Caco-2 (cell line): ENCODE measurements at regions not wholly inside any gene's neighbourhood (a gene's known extent, or its start where the extent isn't known, plus 50 kb on each side); places are given as distances from the start of the nearest gene placed in this dataset.

ENCODE experiments used
- BruUV-seq: library from RNA; stranded (reverse); fragments of 400-500 nt; replicated peaks from 2 replicates; lab custom pipeline; 2021; lab: Mats Ljungman, UMichigan
- CTCF ChIA-PET: fragments of 300-600 bp; sonication (Branson Sonifier 250); formaldehyde crosslinking; loops from one replicate; lab custom pipeline; 2022; ENCODE audit warnings: antibody characterized with exemption; lab: Charles Lee
- POLR2A ChIA-PET: fragments of 300-600 bp; sonication (Branson Sonifier 250); formaldehyde crosslinking; loops from one replicate; lab custom pipeline; 2022; ENCODE audit warnings: antibody characterized with exemption; lab: Charles Lee
- DNase-seq, 2 experiments: peaks; one replicate each; pipeline versions ENCODE4 v3.0.0 to v3.0.0-alpha.2; 2020 to 2022
- H3K27me3 ChIP-seq: replicated peaks from 2 replicates; pipeline ENCODE4 v1.6.0; 2011; ENCODE audit warnings: low read length; ENCODE audit not compliant: control insufficient read depth, insufficient read depth
- H3K36me3 ChIP-seq: 2 replicates; pipeline ENCODE4 v1.5.1; 2011; ENCODE audit warnings: low read length; ENCODE audit not compliant: control insufficient read depth, insufficient read depth
- H3K4me1 ChIP-seq: fragments of 250-450 bp; sonication (Bioruptor Pico); 2 replicates; pipeline ENCODE4 v1.5.1; 2020; ENCODE audit warnings: mild to moderate bottlenecking
- H3K4me3 ChIP-seq: 2 replicates; pipeline ENCODE4 v1.5.1; 2011; ENCODE audit warnings: low read depth, mild to moderate bottlenecking, control low read depth, low read length
- H3K9me3 ChIP-seq: fragments of 250-450 bp; sonication (Bioruptor Pico); 2 replicates; pipeline ENCODE4 v1.5.1; 2020; ENCODE audit warnings: mild to moderate bottlenecking, moderate library complexity
- H3K27ac Mint-ChIP-seq: one replicate; pipeline ENCODE4 v1.8.0; 2022; ENCODE audit warnings: mixed read lengths; ENCODE audit not compliant: unreplicated experiment
- H3K27me3 Mint-ChIP-seq: one replicate; pipeline ENCODE4 v1.8.0; 2022; ENCODE audit warnings: mixed read lengths; ENCODE audit not compliant: insufficient read depth, unreplicated experiment
- H3K36me3 Mint-ChIP-seq: one replicate; pipeline ENCODE4 v1.8.0; 2022; ENCODE audit warnings: mild to moderate bottlenecking, mixed read lengths; ENCODE audit not compliant: insufficient read depth, unreplicated experiment
- H3K4me1 Mint-ChIP-seq: one replicate; pipeline ENCODE4 v1.8.0; 2022; ENCODE audit warnings: low read depth, mixed read lengths; ENCODE audit not compliant: unreplicated experiment
- H3K4me3 Mint-ChIP-seq: one replicate; pipeline ENCODE4 v1.8.0; 2022; ENCODE audit warnings: mild to moderate bottlenecking, moderate library complexity, mixed read lengths; ENCODE audit not compliant: unreplicated experiment
- H3K9me3 Mint-ChIP-seq: one replicate; pipeline ENCODE4 v1.8.0; 2022; ENCODE audit warnings: mixed read lengths; ENCODE audit not compliant: unreplicated experiment
- intact Hi-C: fragments of 100-400 bp; cut with micrococcal nuclease; formaldehyde crosslinking; loops from one replicate; pipeline ENCODE4 v1.10.0; 2022; ENCODE audit not compliant: unreplicated experiment
- TF ChIP-seq, protein P1 (sequence below), 2 experiments: fragments of 200-600 bp in 1 of 2; IDR thresholded peaks; 1 replicate in 1 of 2; 2 replicates in 1 of 2; pipeline versions ENCODE4 v1.5.1 to v1.8.0; 2011 to 2022; ENCODE audit warnings: antibody characterized with exemption in 1 of 2, control low read depth in 1 of 2, inconsistent platforms in 1 of 2, low read depth in 1 of 2, low read length in 1 of 2, mild to moderate bottlenecking in 1 of 2, moderate library complexity in 1 of 2; ENCODE audit not compliant: insufficient read depth in 1 of 2, severe bottlenecking in 1 of 2, unreplicated experiment in 1 of 2

DNA sequence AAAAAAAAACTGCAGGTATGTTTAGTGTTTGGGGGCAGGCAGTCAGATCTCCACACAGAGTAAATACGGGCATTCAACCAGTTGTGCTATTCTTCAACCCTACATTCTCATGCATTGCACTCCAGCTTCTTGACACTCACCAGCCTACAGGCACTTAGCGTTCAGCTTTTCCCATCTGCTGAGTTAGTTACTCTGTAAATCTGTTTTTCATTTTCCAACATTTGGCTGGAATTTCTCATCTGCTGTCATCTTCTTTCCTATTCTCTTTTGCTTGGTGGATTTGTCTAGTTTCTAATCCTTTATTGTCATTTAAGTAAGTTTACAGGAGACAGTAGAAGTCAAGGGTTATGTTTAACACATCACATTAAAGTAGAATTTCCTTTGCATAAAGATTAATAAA, 1318.9 kb downstream of the OLFM4 start:
- Mint-ChIP-seq H3K36me3 (no peaks in the 10 kb centered on the region), H3K9me3 (no peaks in the 10 kb centered on the region), H3K27me3 (no peaks in the 10 kb centered on the region), H3K27ac (no peak overlapping the region), H3K4me1 (no peaks in the 10 kb centered on the region), H3K4me3 (no peak overlapping the region)
- TF ChIP-seq, protein P1, sequence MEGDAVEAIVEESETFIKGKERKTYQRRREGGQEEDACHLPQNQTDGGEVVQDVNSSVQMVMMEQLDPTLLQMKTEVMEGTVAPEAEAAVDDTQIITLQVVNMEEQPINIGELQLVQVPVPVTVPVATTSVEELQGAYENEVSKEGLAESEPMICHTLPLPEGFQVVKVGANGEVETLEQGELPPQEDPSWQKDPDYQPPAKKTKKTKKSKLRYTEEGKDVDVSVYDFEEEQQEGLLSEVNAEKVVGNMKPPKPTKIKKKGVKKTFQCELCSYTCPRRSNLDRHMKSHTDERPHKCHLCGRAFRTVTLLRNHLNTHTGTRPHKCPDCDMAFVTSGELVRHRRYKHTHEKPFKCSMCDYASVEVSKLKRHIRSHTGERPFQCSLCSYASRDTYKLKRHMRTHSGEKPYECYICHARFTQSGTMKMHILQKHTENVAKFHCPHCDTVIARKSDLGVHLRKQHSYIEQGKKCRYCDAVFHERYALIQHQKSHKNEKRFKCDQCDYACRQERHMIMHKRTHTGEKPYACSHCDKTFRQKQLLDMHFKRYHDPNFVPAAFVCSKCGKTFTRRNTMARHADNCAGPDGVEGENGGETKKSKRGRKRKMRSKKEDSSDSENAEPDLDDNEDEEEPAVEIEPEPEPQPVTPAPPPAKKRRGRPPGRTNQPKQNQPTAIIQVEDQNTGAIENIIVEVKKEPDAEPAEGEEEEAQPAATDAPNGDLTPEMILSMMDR (IDR thresholded peaks at IDR 0.05; ENCODE audit: insufficient read depth in 1 of 2, low read depth in 1 of 2, low read length in 1 of 2, severe bottlenecking in 1 of 2, unreplicated experiment in 1 of 2), result no peak
- H3K27me3 ChIP-seq, result no peaks in the 10 kb centered on the region
- ChIA-PET CTCF (no interaction called here), POLR2A (no interaction called here)
- peaks cover 3% of the 10 kb centered on the region; the same call in 1 of the 2 replicates for H3K9me3 ChIP-seq
- intact Hi-C loops, result no loop called here
- no peak for DNase-seq
- BruUV-seq, result no TSS peak
- H3K36me3 ChIP-seq, result no peaks in the 10 kb centered on the region
- H3K4me1 ChIP-seq, result no peaks in the 10 kb centered on the region
- no peak overlapping the region for H3K4me3 ChIP-seq

DNA sequence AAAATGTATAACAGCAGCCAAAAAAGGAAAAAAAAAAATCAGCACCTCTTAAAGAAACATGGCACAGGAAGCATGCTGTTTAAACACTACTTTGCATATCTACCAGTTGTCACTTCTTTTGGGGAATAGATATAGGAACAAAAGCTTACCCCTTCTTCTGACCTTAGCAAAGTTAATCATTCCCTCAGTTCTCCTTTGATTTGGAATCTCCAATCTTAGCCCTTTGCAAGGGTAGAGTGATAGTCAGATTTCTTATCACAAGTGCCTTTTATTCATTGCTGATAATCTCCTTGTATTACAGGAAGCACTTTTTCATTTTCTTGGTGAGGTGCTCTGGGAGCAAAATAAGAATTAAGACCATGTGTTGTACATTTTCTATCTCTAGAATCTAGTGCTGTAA, 1327.6 kb downstream of the OLFM4 start:
- Histone ChIP-seq H3K4me1 (peaks cover 4% of the 10 kb centered on the region), H3K27me3 (no peaks in the 10 kb centered on the region), H3K4me3 (no peak overlapping the region), H3K9me3 (no peaks in the 10 kb centered on the region), H3K36me3 (no peaks in the 10 kb centered on the region)
- Mint-ChIP-seq H3K4me1 (no peaks in the 10 kb centered on the region), H3K27ac (no peak overlapping the region), H3K9me3 (no peaks in the 10 kb centered on the region), H3K36me3 (no peaks in the 10 kb centered on the region), H3K27me3 (no peaks in the 10 kb centered on the region), H3K4me3 (no peak overlapping the region)
- BruUV-seq, result no TSS peak
- TF ChIP-seq, protein P1 (IDR thresholded peaks at IDR 0.05; ENCODE audit: insufficient read depth in 1 of 2, low read depth in 1 of 2, low read length in 1 of 2, severe bottlenecking in 1 of 2, unreplicated experiment in 1 of 2), result no peak
- no peak for DNase-seq
- ChIA-PET CTCF (no interaction called here), POLR2A (no interaction called here)
- intact Hi-C loops, result no loop called here

DNA sequence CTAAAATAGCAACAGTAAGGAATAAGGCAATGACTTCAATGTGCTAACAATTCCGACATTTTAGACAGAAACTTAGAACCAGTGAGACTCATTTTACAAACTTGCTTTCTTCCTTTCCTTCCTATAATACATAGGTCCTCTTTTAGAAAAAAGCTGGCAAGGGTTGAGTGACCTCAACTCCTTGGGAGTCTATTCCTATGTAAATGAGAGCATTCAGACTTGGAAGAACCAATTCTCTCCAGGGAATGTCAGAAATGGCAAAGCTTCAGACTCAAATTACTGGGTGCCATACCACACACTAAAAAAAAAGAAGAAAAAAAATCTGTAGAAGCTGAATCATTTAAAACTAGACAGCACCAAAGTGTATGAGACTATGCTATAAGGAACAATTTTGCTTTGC, 1328.2 kb downstream of the OLFM4 start:
- peaks cover 4% of the 10 kb centered on the region for H3K4me1 ChIP-seq
- Mint-ChIP-seq H3K27me3 (no peaks in the 10 kb centered on the region), H3K4me3 (no peak overlapping the region), H3K27ac (no peak overlapping the region), H3K4me1 (no peaks in the 10 kb centered on the region), H3K36me3 (no peaks in the 10 kb centered on the region), H3K9me3 (no peaks in the 10 kb centered on the region)
- DNase-seq, result no peak
- ChIA-PET CTCF (no interaction called here), POLR2A (no interaction called here)
- no peak overlapping the region for H3K4me3 ChIP-seq
- no peaks in the 10 kb centered on the region for H3K9me3 ChIP-seq
- intact Hi-C loops, result no loop called here
- TF ChIP-seq, protein P1 (IDR thresholded peaks at IDR 0.05; ENCODE audit: insufficient read depth in 1 of 2, low read depth in 1 of 2, low read length in 1 of 2, severe bottlenecking in 1 of 2, unreplicated experiment in 1 of 2), result no peak
- BruUV-seq, result no TSS peak
- no peaks in the 10 kb centered on the region for H3K36me3 ChIP-seq
- no peaks in the 10 kb centered on the region for H3K27me3 ChIP-seq
